Right lobe of liver (tissue), 4 donors: ENCODE measurements at regions not wholly inside any gene's neighbourhood (a gene's known extent, or its start where the extent isn't known, plus 50 kb on each side); places are given as distances from the start of the nearest gene placed in this dataset.

ENCODE experiments used
- POLR2A ChIP-seq: fragments of 450-650 bp; IDR thresholded peaks from one replicate; pipeline ENCODE4 v1.6.1; 2017; ENCODE audit warnings: antibody characterized with exemption, mild to moderate bottlenecking
- TF ChIP-seq, protein P1 (sequence below), 4 donors: fragments of 200-600 bp in 3 of 4; fragments of 450-650 bp in 1 of 4; IDR thresholded peaks; one replicate each; pipeline versions ENCODE4 v1.5.1 to v1.8.0; 2016 to 2022; ENCODE audit warnings: antibody characterized with exemption in 4 of 4, mild to moderate bottlenecking in 2 of 4
- donor health status: DM: no; HTN: no; CAD: no.
- donor health status: DM: no; HTN: no; CAD: no.
- donor health status: DM: no; HTN: yes; CAD: no.

DNA sequence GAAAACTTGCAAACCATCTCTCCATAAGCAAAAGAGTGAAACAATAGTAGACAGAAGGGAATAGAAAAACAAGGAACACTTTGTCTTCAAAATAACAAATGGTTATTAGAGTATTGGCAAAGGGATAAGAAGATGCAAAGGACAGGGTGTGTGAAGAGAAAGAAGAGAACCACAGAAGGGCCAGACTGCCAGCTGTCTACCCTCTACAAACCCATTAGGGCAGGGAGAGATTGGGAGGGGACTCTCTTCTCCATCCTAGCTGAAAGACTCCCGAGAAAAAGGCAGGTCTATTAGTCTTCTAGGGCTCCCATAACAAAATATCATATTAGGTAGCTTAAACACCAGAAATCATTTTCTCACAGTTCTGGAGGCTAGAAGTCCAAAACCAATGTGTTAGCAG, 292.8 kb downstream of the PTBP2 start:
- TF ChIP-seq, protein P1, sequence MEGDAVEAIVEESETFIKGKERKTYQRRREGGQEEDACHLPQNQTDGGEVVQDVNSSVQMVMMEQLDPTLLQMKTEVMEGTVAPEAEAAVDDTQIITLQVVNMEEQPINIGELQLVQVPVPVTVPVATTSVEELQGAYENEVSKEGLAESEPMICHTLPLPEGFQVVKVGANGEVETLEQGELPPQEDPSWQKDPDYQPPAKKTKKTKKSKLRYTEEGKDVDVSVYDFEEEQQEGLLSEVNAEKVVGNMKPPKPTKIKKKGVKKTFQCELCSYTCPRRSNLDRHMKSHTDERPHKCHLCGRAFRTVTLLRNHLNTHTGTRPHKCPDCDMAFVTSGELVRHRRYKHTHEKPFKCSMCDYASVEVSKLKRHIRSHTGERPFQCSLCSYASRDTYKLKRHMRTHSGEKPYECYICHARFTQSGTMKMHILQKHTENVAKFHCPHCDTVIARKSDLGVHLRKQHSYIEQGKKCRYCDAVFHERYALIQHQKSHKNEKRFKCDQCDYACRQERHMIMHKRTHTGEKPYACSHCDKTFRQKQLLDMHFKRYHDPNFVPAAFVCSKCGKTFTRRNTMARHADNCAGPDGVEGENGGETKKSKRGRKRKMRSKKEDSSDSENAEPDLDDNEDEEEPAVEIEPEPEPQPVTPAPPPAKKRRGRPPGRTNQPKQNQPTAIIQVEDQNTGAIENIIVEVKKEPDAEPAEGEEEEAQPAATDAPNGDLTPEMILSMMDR (IDR thresholded peaks at IDR 0.05), result no peak
- TF ChIP-seq POLR2A, result no peak
